ENCODE measurements at regions not wholly inside any gene's neighbourhood (a gene's known extent, or its start where the extent isn't known, plus 50 kb on each side); places are given as distances from the start of the nearest gene placed in this dataset.

GRCh38 chr5:33143405-33144123 is 297.2 kb upstream of the TARS1 start:
- TF ChIP-seq CTCF (IDR thresholded peaks at IDR 0.05) = no peak

GRCh38 chr5:33146881-33147280 is 293.9 kb upstream of the TARS1 start:
- TF ChIP-seq CTCF (IDR thresholded peaks at IDR 0.05) = no peak

- TF ChIP-seq CTCF (IDR thresholded peaks at IDR 0.05) = no peak
These were observed 292.7 kb upstream of the TARS1 start for GRCh38 chr5:33148076-33148513.

GRCh38 chr5:33153372-33153771 is 287.4 kb upstream of the TARS1 start:
- no peak for TF ChIP-seq CTCF (IDR thresholded peaks at IDR 0.05)

- TF ChIP-seq CTCF (IDR thresholded peaks at IDR 0.05) = no peak
These were observed 286.9 kb upstream of the TARS1 start for GRCh38 chr5:33153831-33154230.

GRCh38 chr5:33160871-33161270 is 279.9 kb upstream of the TARS1 start:
- no peak for TF ChIP-seq CTCF (IDR thresholded peaks at IDR 0.05)

GRCh38 chr5:33161421-33161820 is 279.3 kb upstream of the TARS1 start:
- TF ChIP-seq CTCF (IDR thresholded peaks at IDR 0.05) = no peak

GRCh38 chr5:33162057-33162456 is 278.7 kb upstream of the TARS1 start:
- no peak for TF ChIP-seq CTCF (IDR thresholded peaks at IDR 0.05)
